ENCODE measurements at regions not wholly inside any gene's neighbourhood (a gene's known extent, or its start where the extent isn't known, plus 50 kb on each side); places are given as distances from the start of the nearest gene placed in this dataset.
"Not testable (repeated sequence)": the region's sequence is repeated elsewhere in the genome, so short reads cannot be mapped to it uniquely, and the experiment has no call there.

- no peak for DNase-seq
Observed at GRCh38 chr20:47944682-47945081, 159.4 kb upstream of the SULF2 start.

GRCh38 chr20:47941869-47942268, 156.6 kb upstream of the SULF2 start:
- DNase-seq: no peak

- no peak for DNase-seq
Observed at GRCh38 chr20:47940101-47940813, 155.0 kb upstream of the SULF2 start.

- DNase-seq: no peak
Observed at GRCh38 chr20:47936612-47937011, 151.3 kb upstream of the SULF2 start.

GRCh38 chr20:47934761-47935160, 149.5 kb upstream of the SULF2 start:
- no peak for DNase-seq

DNA sequence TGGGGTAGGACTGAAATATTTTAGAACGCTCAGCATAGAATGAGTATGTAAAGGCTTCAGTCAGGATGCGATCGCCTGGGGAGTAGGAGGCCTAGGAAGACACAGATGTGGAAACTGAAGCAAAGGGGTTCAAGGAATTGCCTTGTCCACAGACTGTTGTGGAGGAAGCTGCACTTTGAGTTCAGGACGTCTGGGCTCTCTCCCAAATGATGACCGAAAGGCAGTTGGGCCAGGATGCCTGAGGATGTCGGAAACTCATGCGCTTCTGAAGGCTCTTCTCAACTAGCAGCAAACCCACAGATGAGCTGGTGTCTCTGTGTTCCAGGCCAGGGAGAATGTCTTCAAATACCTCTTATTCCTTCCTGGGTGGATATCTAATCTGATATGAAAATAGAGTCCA, 146.2 kb upstream of the SULF2 start:
- no peak for DNase-seq

DNA sequence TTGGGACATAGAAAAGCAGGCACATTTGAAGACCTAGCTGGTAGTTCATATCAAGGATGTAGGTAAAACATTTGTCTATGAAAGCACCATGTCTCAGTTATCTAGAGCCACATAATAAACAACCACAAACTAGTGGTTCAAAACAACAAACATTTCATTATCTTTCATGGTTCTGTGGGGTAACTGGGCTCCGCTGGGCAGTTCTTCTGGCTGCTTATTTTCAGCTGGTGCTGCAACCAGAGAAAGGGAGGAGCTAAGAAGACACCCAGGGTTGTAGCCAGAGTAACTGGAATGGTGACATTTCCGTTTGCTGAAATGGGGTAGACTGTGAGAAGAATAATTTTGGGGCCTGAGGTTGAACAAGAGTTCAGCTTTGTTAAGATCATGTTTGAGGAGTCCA, 145.7 kb upstream of the SULF2 start:
- no peak for DNase-seq

DNA sequence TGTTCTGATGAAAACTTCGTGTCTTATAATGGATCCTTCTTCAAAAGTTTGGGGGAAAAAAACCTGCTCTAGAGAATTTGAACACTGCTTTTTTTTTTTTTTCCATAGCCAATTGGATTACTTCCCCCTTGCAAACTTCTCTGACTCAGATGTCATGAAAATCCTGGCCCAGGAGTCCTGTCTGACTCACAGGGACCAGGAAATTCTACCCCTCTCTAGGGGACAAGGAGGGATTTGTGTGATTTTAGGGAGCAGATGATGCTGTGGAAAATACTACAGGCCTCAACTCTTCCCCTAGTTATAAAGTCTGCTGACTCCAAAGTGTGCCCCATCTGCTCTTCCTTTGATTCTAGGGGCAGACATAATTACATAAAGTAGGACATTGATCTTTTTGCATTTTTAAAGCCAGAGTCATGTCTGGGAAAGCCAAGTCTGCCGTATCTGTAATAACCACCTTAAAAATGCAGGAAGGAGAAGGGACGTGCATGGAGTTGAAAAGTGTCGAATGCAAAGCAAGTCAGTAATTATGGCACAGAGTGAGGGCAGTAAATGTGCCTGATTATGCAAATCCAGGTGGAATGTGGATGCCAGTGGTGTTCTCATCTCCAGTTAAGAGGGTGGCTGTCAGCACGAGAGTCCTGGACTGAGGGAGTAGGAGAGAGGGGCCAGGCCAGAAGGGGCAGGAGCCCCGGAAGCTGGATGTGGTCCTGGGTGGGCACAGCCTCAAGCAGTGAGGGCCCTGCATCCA, 144.3 kb upstream of the SULF2 start:
- no peak for DNase-seq

DNA sequence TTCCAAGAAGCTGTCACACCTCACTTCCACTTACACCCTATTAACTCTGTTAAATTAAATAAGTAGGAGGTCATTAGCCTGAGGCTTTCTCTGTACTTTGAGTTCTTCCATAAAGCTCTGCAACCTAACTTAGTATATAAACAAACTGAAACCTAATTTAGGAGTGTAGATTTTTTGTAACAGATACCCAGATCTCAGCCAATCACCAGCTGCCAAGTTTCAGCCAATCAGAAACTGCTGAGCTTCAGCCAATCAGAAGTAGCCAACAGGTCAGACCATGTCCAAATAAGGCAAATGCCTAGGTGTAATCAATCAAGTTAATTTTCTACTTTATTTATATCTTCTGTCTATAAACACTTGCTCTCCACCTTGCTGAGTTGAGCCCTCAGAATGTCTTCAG, 142.7 kb upstream of the SULF2 start:
- no peak for DNase-seq

GRCh38 chr20:47927385-47927851, 142.1 kb upstream of the SULF2 start:
- no peak for DNase-seq

DNA sequence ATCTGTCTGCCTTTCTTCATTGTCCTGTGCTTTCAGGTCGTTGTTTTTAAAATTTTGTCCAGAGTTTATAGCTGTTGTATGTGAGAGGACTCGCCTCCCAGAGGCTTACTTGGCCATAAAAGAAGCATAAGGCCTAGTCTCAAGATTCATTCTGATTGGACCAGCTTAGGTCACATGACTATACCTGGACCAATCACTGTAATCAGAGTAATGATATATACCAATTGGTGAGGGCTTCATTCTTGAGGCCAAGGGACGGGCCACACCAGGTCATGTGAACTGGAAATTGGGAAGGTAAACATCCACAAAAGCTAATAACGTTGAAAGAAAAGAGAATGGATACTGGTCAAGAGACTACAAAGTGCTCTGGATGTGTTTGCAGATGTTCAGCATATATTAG, 141.4 kb upstream of the SULF2 start:
- DNase-seq: no peak

- no peak for DNase-seq
Observed at GRCh38 chr20:47925593-47925992, 140.3 kb upstream of the SULF2 start.

- no peak for DNase-seq
Observed at GRCh38 chr20:47922269-47922668, 137.0 kb upstream of the SULF2 start.

DNA sequence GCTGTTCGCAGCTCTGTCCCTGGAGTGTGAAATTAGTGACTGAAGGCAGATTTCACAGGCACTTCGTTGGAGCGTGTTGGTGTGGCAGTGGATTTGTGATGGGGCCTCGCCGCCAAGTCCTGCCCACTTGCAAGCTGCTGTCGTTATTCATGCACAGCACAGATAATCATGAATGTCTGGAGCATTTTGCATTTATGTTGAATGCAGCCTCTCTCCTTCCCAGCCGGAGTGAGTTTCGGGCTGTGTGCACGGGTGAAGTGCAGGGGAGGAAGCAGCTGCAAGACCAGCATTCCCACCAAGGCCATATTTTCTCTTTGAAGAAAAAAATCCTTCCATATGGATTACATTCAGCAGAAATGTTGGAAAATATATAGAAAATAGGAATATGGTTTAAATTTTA, 136.5 kb upstream of the SULF2 start:
- not testable (repeated sequence) for DNase-seq

GRCh38 chr20:47921408-47921807, 136.1 kb upstream of the SULF2 start:
- no peak for DNase-seq

GRCh38 chr20:47917549-47918070, 132.3 kb upstream of the SULF2 start:
- DNase-seq: no peak

DNA sequence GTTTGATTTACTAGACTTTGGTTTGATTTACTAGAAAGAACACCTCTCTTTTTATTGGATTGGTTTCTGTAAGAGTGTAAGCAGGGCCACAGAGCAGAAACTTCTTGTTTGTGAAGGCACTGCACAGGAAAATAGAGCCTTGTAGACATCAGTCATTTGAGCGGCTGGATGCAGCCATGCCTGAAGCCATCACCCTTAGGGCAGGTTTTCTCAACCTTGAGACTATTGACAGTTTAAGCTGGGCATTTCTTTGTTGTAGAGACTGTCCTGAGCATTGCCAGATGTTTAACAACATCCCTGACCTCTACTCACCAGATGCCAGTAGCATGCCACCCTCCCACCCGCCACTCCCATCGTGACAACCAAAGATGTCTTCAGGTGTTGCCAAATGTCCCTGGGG, 130.2 kb upstream of the SULF2 start:
- no peak for DNase-seq

DNA sequence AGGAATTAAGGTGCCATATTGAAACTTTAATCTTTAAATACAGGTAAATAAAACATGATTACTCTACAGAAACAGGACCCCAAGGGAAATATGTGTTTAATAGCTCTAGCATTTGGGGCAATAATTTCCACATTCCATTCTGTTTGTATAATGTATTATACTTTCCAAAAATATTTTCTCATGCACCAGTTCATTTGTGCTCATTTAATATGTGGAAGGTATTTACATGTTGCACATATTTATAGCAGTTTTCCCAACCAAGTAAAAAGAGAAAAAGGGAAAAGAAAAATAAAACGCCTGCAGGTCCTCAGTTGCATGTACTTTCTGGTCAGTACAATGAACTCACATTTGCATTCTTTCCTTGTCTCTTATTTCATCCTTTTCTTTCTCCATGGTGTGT, 129.5 kb upstream of the SULF2 start:
- no peak for DNase-seq

- not testable (repeated sequence) for DNase-seq
Observed at GRCh38 chr20:47912786-47913501, 127.7 kb upstream of the SULF2 start.

DNA sequence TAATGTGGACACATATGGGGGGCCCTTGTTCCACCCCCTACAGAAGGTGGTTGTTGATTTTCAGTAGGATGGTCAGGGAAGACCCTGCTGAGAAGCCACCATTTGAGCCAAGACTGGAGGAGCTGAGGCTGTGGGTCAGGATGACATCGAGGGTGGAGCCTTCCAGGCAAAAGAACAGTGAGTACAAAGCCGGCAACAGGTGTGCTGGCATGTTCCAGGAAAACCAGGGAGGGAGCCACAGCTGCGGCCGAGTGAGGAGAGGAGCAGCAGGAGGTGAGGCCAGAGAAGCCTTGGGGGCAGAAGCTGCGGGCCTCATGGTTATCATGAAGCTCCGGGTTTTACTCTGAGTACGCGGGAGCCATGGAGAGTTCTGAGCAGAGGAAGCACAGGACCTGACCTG, 126.9 kb upstream of the SULF2 start:
- not testable (repeated sequence) for DNase-seq

- not testable (repeated sequence) for DNase-seq
Observed at GRCh38 chr20:47909696-47910369, 124.6 kb upstream of the SULF2 start.

- not testable (repeated sequence) for DNase-seq
Observed at GRCh38 chr20:47908361-47909035, 123.2 kb upstream of the SULF2 start.
